ENCODE measurements at regions not wholly inside any gene's neighbourhood (a gene's known extent, or its start where the extent isn't known, plus 50 kb on each side); places are given as distances from the start of the nearest gene placed in this dataset.

- no peaks in the 10 kb centered on the region for H3K9me2 ChIP-seq (replicated peaks; ENCODE audit: low read depth, low read length)
- H2AFZ ChIP-seq (ENCODE audit: low read length): no peak overlapping the region
- no peaks in the 10 kb centered on the region for H3K79me2 ChIP-seq (ENCODE audit: insufficient read depth, low read length)
- H3K4me3 ChIP-seq (ENCODE audit: low read length, poor library complexity, severe bottlenecking): no peak overlapping the region
- no peaks in the 10 kb centered on the region for H3F3A ChIP-seq (ENCODE audit: low read depth)
- H3K4me2 ChIP-seq (ENCODE audit: low read depth, low read length, poor library complexity, severe bottlenecking): no peak overlapping the region
- H3K9me3 ChIP-seq (ENCODE audit: insufficient read depth, low read depth, low read length): no peaks in the 10 kb centered on the region
- TF ChIP-seq EZH2phosphoT487 (IDR thresholded peaks at IDR 0.05; ENCODE audit: borderline replicate concordance) (no peak), CTCF (conservative IDR thresholded peaks at IDR 0.05; ENCODE audit: low read length) (no peak)
- H4K20me1 ChIP-seq (ENCODE audit: insufficient read depth, low read length, poor library complexity, severe bottlenecking): no peaks in the 10 kb centered on the region
- no peaks in the 10 kb centered on the region for H3K27me3 ChIP-seq (ENCODE audit: insufficient read depth, low read length, poor library complexity, severe bottlenecking)
- no peaks in the 10 kb centered on the region for H3K4me1 ChIP-seq (ENCODE audit: insufficient read depth, low read length, poor library complexity, severe bottlenecking)
- no peaks in the 10 kb centered on the region for H3K36me3 ChIP-seq (ENCODE audit: insufficient read depth, low read length)
- no peak overlapping the region for H3K9ac ChIP-seq (ENCODE audit: low read depth, low read length, poor library complexity, severe bottlenecking)
Observed at GRCh38 chr12:93950311-93950710, 198.1 kb upstream of the PLXNC1 start.

GRCh38 chr12:93954166-93955112 lies 193.9 kb upstream of the PLXNC1 start:
- no peak overlapping the region for H3K4me2 ChIP-seq (ENCODE audit: low read depth, low read length, poor library complexity, severe bottlenecking)
- no peaks in the 10 kb centered on the region for H3K36me3 ChIP-seq (ENCODE audit: insufficient read depth, low read length)
- no peaks in the 10 kb centered on the region for H4K20me1 ChIP-seq (ENCODE audit: insufficient read depth, low read length, poor library complexity, severe bottlenecking)
- H3K9me3 ChIP-seq (ENCODE audit: insufficient read depth, low read depth, low read length): no peaks in the 10 kb centered on the region
- no peak overlapping the region for H3K4me3 ChIP-seq (ENCODE audit: low read length, poor library complexity, severe bottlenecking)
- no peaks in the 10 kb centered on the region for H3K4me1 ChIP-seq (ENCODE audit: insufficient read depth, low read length, poor library complexity, severe bottlenecking)
- H3F3A ChIP-seq (ENCODE audit: low read depth): no peaks in the 10 kb centered on the region
- H3K9ac ChIP-seq (ENCODE audit: low read depth, low read length, poor library complexity, severe bottlenecking): no peak overlapping the region
- H3K9me2 ChIP-seq (replicated peaks; ENCODE audit: low read depth, low read length): no peaks in the 10 kb centered on the region
- H3K79me2 ChIP-seq (ENCODE audit: insufficient read depth, low read length): no peaks in the 10 kb centered on the region
- no peak overlapping the region for H2AFZ ChIP-seq (ENCODE audit: low read length)
- H3K27me3 ChIP-seq (ENCODE audit: insufficient read depth, low read length, poor library complexity, severe bottlenecking): no peaks in the 10 kb centered on the region
- TF ChIP-seq CTCF (conservative IDR thresholded peaks at IDR 0.05; ENCODE audit: low read length): no peak
- no peak for TF ChIP-seq EZH2phosphoT487 (IDR thresholded peaks at IDR 0.05; ENCODE audit: borderline replicate concordance)

GRCh38 chr12:93956551-93956950 lies 191.8 kb upstream of the PLXNC1 start:
- Histone ChIP-seq H3K27me3 (ENCODE audit: insufficient read depth, low read length, poor library complexity, severe bottlenecking) (no peaks in the 10 kb centered on the region), H3F3A (ENCODE audit: low read depth) (no peaks in the 10 kb centered on the region), H2AFZ (ENCODE audit: low read length) (no peak overlapping the region), H3K36me3 (ENCODE audit: insufficient read depth, low read length) (no peaks in the 10 kb centered on the region), H3K4me2 (ENCODE audit: low read depth, low read length, poor library complexity, severe bottlenecking) (no peak overlapping the region), H3K9ac (ENCODE audit: low read depth, low read length, poor library complexity, severe bottlenecking) (no peak overlapping the region), H3K79me2 (ENCODE audit: insufficient read depth, low read length) (no peaks in the 10 kb centered on the region), H3K9me3 (ENCODE audit: insufficient read depth, low read depth, low read length) (no peaks in the 10 kb centered on the region), H4K20me1 (ENCODE audit: insufficient read depth, low read length, poor library complexity, severe bottlenecking) (no peaks in the 10 kb centered on the region), H3K9me2 (replicated peaks; ENCODE audit: low read depth, low read length) (no peaks in the 10 kb centered on the region), H3K4me3 (ENCODE audit: low read length, poor library complexity, severe bottlenecking) (no peak overlapping the region), H3K4me1 (ENCODE audit: insufficient read depth, low read length, poor library complexity, severe bottlenecking) (no peaks in the 10 kb centered on the region)
- TF ChIP-seq CTCF (conservative IDR thresholded peaks at IDR 0.05; ENCODE audit: low read length) (no peak), EZH2phosphoT487 (IDR thresholded peaks at IDR 0.05; ENCODE audit: borderline replicate concordance) (no peak)

Measured in Loucy (cell line).